ENCODE measurements at regions not wholly inside any gene's neighbourhood (a gene's known extent, or its start where the extent isn't known, plus 50 kb on each side); places are given as distances from the start of the nearest gene placed in this dataset.
"Not testable (repeated sequence)": the region's sequence is repeated elsewhere in the genome, so short reads cannot be mapped to it uniquely, and the experiment has no call there.

DNA sequence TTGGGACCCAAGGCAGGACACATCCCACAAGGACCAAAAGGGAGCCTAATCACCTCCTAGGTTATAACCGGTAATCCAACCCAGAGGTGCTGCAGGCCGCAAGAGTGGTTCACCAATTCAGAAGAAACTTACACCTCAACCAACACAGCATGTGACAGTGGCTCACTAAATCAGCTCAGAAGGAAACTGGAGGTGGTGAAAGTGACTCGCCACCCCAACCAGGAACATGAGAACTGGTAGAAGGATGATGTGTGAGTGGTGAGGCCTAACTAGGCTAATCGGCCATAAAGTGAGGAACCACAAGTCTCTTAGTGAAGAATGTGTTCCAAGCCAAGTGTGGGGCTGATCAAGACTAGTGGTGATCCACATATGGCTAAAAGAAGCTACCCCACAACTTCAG lies 369.1 kb downstream of the DAZ2 start:
- intact Hi-C loops (cut with DNase I, micrococcal nuclease); H3K4me1 ChIP-seq (ENCODE audit: insufficient read depth, low read length); H3K27me3 Mint-ChIP-seq; H3K27ac Mint-ChIP-seq; DNase-seq; H3K36me3 Mint-ChIP-seq (ENCODE audit: low read depth); CTCF ChIA-PET; H3K9me3 Mint-ChIP-seq; POLR2A ChIA-PET; H3K4me1 Mint-ChIP-seq (ENCODE audit: low read depth); H3K27me3 ChIP-seq (ENCODE audit: control insufficient read depth in 1 of 2, insufficient read depth in 2 of 2, low read length in 2 of 2); ATAC-seq (ENCODE audit: poor library complexity); H3K9me3 ChIP-seq (ENCODE audit: control insufficient read depth in 1 of 2, insufficient read depth in 1 of 2, low read length in 2 of 2); H3K4me3 Mint-ChIP-seq; H3K27ac ChIP-seq (ENCODE audit: low read depth in 1 of 2, low read length in 2 of 2); H3K4me3 ChIP-seq (ENCODE audit: low read length); H3K36me3 ChIP-seq (ENCODE audit: insufficient read depth, low read length): not testable (repeated sequence)

Data from CD4-positive, alpha-beta T cell (primary cell).